Neural cell (in vitro differentiated cells): ENCODE measurements at regions not wholly inside any gene's neighbourhood (a gene's known extent, or its start where the extent isn't known, plus 50 kb on each side); places are given as distances from the start of the nearest gene placed in this dataset.
A peak's percentile ranks its signal among the peaks of the same experiment; 100 is the strongest.

ENCODE experiments used
- H2AFZ ChIP-seq: fragments of 200-600, 300-800 bp; sonication (generic), shearing (Covaris generic); 2 replicates; pipeline ENCODE4 v1.6.0; 2014; ENCODE audit warnings: low read depth, mild to moderate bottlenecking, antibody characterized with exemption, low read length, moderate library complexity
- H3F3A ChIP-seq: fragments of 200-600 bp; shearing (Covaris generic); 2 replicates; pipeline ENCODE4 v1.6.1; 2016; ENCODE audit warnings: mild to moderate bottlenecking, moderate library complexity, mixed read lengths, antibody characterized with exemption, low read length; ENCODE audit not compliant: insufficient read depth, poor library complexity, severe bottlenecking
- H3K27ac ChIP-seq: fragments of 200-600, 300-800 bp; sonication (generic), shearing (Covaris generic); 2 replicates; pipeline ENCODE4 v1.5.1; 2014; ENCODE audit warnings: mild to moderate bottlenecking, low read length, moderate library complexity
- H3K27me3 ChIP-seq: fragments of 300-800, 200-600 bp; sonication (generic), shearing (Covaris generic); 2 replicates; pipeline ENCODE4 v1.6.0; 2014; ENCODE audit warnings: mild to moderate bottlenecking, low read depth, low read length, moderate library complexity; ENCODE audit not compliant: insufficient read depth
- H3K36me3 ChIP-seq: fragments of 300-800, 200-600 bp; sonication (generic), shearing (Covaris generic); 2 replicates; pipeline ENCODE4 v1.5.1; 2014; ENCODE audit warnings: mild to moderate bottlenecking, antibody characterized with exemption, low read length, moderate library complexity; ENCODE audit not compliant: insufficient read depth
- H3K4me2 ChIP-seq: fragments of 300-800, 200-600 bp; sonication (generic), shearing (Covaris generic); 2 replicates; pipeline ENCODE4 v1.6.0; 2014; ENCODE audit warnings: mild to moderate bottlenecking, low read length
- H3K4me3 ChIP-seq: fragments of 300-800, 200-600 bp; sonication (generic), shearing (Covaris generic); 2 replicates; pipeline ENCODE4 v1.5.1; 2014; ENCODE audit warnings: mild to moderate bottlenecking, low read length, moderate library complexity
- H3K79me2 ChIP-seq: fragments of 200-600 bp; shearing (Covaris generic); replicated peaks from 2 replicates; pipeline ENCODE4 v1.6.0; 2014; ENCODE audit warnings: mild to moderate bottlenecking, low read length, moderate library complexity; ENCODE audit not compliant: insufficient read depth
- H3K9ac ChIP-seq: fragments of 300-800, 200-600 bp; sonication (generic), shearing (Covaris generic); 2 replicates; pipeline ENCODE4 v1.6.1; 2016; ENCODE audit warnings: mild to moderate bottlenecking, low read length, mixed read lengths
- H3K9me2 ChIP-seq: fragments of 200-600 bp; shearing (Covaris generic); 2 replicates; pipeline ENCODE4 v1.6.1; 2016; ENCODE audit warnings: mild to moderate bottlenecking, low read length, mixed read lengths; ENCODE audit not compliant: insufficient read depth
- H3K9me3 ChIP-seq: fragments of 200-600, 300-800 bp; sonication (generic), shearing (Covaris generic); 2 replicates; pipeline ENCODE4 v1.6.1; 2016; ENCODE audit warnings: mild to moderate bottlenecking, mixed run types, low read length, moderate library complexity, mixed read lengths
- H4K20me1 ChIP-seq: fragments of 200-600 bp; shearing (Covaris generic); 2 replicates; pipeline ENCODE4 v1.6.1; 2016; ENCODE audit warnings: mild to moderate bottlenecking, mixed run types; ENCODE audit not compliant: insufficient read depth
- EP300 ChIP-seq: fragments of 450-650 bp; conservative IDR thresholded peaks from 2 replicates; pipeline ENCODE4 v1.6.1; 2014; ENCODE audit warnings: antibody characterized with exemption, mild to moderate bottlenecking, moderate library complexity; ENCODE audit not compliant: poor library complexity, severe bottlenecking
- EZH2 ChIP-seq: fragments of 200-600, 300-800 bp; shearing (Covaris generic), sonication (generic); IDR thresholded peaks from 2 replicates; pipeline ENCODE4 v1.6.1; 2014; ENCODE audit warnings: antibody characterized with exemption, low read length, borderline replicate concordance, mild to moderate bottlenecking; ENCODE audit not compliant: insufficient read depth, poor library complexity, severe bottlenecking
- MXI1 ChIP-seq: fragments of 450-650 bp; conservative IDR thresholded peaks from 2 replicates; pipeline ENCODE4 v1.6.1; 2014; ENCODE audit warnings: antibody characterized with exemption, mild to moderate bottlenecking; ENCODE audit not compliant: poor library complexity, severe bottlenecking
- POLR2AphosphoS5 ChIP-seq: IDR thresholded peaks from 2 replicates; pipeline ENCODE4 v1.6.1; 2012
- RAD21 ChIP-seq: fragments of 450-650 bp; conservative IDR thresholded peaks from 2 replicates; pipeline ENCODE4 v1.6.1; 2014; ENCODE audit warnings: antibody characterized with exemption, mild to moderate bottlenecking, moderate library complexity
- REST ChIP-seq: IDR thresholded peaks from 2 replicates; pipeline ENCODE4 v1.6.1; 2012; ENCODE audit warnings: borderline replicate concordance
- SMC3 ChIP-seq: fragments of 450-650 bp; conservative IDR thresholded peaks from 2 replicates; pipeline ENCODE4 v1.6.1; 2014; ENCODE audit warnings: antibody characterized with exemption, mild to moderate bottlenecking, moderate library complexity; ENCODE audit not compliant: poor library complexity
- TAF1 ChIP-seq: IDR thresholded peaks from 2 replicates; pipeline ENCODE4 v1.6.1; 2012; ENCODE audit warnings: low read depth
- TF ChIP-seq, protein P1 (sequence below): fragments of 450-650 bp; IDR thresholded peaks from 2 replicates; pipeline ENCODE4 v1.5.1; 2014; ENCODE audit warnings: antibody characterized with exemption, mild to moderate bottlenecking, moderate library complexity; ENCODE audit not compliant: poor library complexity, severe bottlenecking

GRCh38 chr7:125098377-125098970 is 168.8 kb upstream of the POT1 start:
- Histone ChIP-seq H2AFZ (no peak overlapping the region), H3K27me3 (no peaks in the 10 kb centered on the region), H4K20me1 (no peaks in the 10 kb centered on the region), H3K79me2 (no peaks in the 10 kb centered on the region), H3K9me3 (no peaks in the 10 kb centered on the region), H3K4me3 (peak overlapping the region; percentile 30), H3K9me2 (no peaks in the 10 kb centered on the region), H3K36me3 (no peaks in the 10 kb centered on the region), H3K4me2 (no peak overlapping the region), H3K9ac (no peak overlapping the region), H3F3A (no peaks in the 10 kb centered on the region), H3K27ac (peak overlapping the region; percentile 53)
- TF ChIP-seq MXI1, result no peak
- TF ChIP-seq, protein P1, sequence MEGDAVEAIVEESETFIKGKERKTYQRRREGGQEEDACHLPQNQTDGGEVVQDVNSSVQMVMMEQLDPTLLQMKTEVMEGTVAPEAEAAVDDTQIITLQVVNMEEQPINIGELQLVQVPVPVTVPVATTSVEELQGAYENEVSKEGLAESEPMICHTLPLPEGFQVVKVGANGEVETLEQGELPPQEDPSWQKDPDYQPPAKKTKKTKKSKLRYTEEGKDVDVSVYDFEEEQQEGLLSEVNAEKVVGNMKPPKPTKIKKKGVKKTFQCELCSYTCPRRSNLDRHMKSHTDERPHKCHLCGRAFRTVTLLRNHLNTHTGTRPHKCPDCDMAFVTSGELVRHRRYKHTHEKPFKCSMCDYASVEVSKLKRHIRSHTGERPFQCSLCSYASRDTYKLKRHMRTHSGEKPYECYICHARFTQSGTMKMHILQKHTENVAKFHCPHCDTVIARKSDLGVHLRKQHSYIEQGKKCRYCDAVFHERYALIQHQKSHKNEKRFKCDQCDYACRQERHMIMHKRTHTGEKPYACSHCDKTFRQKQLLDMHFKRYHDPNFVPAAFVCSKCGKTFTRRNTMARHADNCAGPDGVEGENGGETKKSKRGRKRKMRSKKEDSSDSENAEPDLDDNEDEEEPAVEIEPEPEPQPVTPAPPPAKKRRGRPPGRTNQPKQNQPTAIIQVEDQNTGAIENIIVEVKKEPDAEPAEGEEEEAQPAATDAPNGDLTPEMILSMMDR, result no peak
- no peak for TF ChIP-seq REST
- no peak for TF ChIP-seq TAF1
- TF ChIP-seq SMC3, result no peak
- no peak for TF ChIP-seq EP300
- no peak for TF ChIP-seq POLR2AphosphoS5

GRCh38 chr7:125090596-125090995 is 161.0 kb upstream of the POT1 start:
- H2AFZ ChIP-seq, result no peak overlapping the region

More at GRCh38 chr7:125090596-125090995, 161.0 kb upstream of the POT1 start:
- Histone ChIP-seq H3F3A (no peaks in the 10 kb centered on the region), H3K4me3 (no peak overlapping the region), H3K36me3 (no peaks in the 10 kb centered on the region), H4K20me1 (no peaks in the 10 kb centered on the region), H3K4me2 (no peak overlapping the region), H3K9ac (no peak overlapping the region), H3K9me3 (no peaks in the 10 kb centered on the region), H3K79me2 (no peaks in the 10 kb centered on the region), H3K27ac (no peak overlapping the region), H3K9me2 (no peaks in the 10 kb centered on the region), H3K27me3 (no peaks in the 10 kb centered on the region)
- TF ChIP-seq EP300, result no peak
- TF ChIP-seq, protein P1, result no peak
- no peak for TF ChIP-seq MXI1
- TF ChIP-seq EZH2, result no peak
- no peak for TF ChIP-seq RAD21
- TF ChIP-seq TAF1, result no peak
- TF ChIP-seq POLR2AphosphoS5, result no peak
